ENCODE measurements at regions not wholly inside any gene's neighbourhood (a gene's known extent, or its start where the extent isn't known, plus 50 kb on each side); places are given as distances from the start of the nearest gene placed in this dataset.

GRCh38 chr15:94177112-94177511, 54.2 kb upstream of the MCTP2 start:
- Histone ChIP-seq H3K27me3 (ENCODE audit: control insufficient read depth in 1 of 2, insufficient read depth in 2 of 2, low read length in 2 of 2) (no peaks in the 10 kb centered on the region), H3K36me3 (ENCODE audit: insufficient read depth, low read length) (no peaks in the 10 kb centered on the region), H3K27ac (ENCODE audit: low read depth, low read length) (no peak overlapping the region), H3K4me3 (ENCODE audit: low read depth in 1 of 2, low read length in 2 of 2) (no peak overlapping the region), H3K4me1 (ENCODE audit: insufficient read depth, low read length) (no peaks in the 10 kb centered on the region), H3K9ac (ENCODE audit: low read length) (no peak overlapping the region), H3K9me3 (ENCODE audit: low read length) (no peaks in the 10 kb centered on the region)

- H3K4me1 ChIP-seq (ENCODE audit: insufficient read depth, low read length): no peaks in the 10 kb centered on the region
- H3K9me3 ChIP-seq (ENCODE audit: low read length): no peaks in the 10 kb centered on the region
- no peak overlapping the region for H3K27ac ChIP-seq (ENCODE audit: low read depth, low read length)
- no peak overlapping the region for H3K4me3 ChIP-seq (ENCODE audit: low read depth in 1 of 2, low read length in 2 of 2)
- no peaks in the 10 kb centered on the region for H3K27me3 ChIP-seq (ENCODE audit: control insufficient read depth in 1 of 2, insufficient read depth in 2 of 2, low read length in 2 of 2)
- H3K9ac ChIP-seq (ENCODE audit: low read length): no peak overlapping the region
- no peaks in the 10 kb centered on the region for H3K36me3 ChIP-seq (ENCODE audit: insufficient read depth, low read length)
Observed at GRCh38 chr15:94175420-94175819, 55.9 kb upstream of the MCTP2 start.

DNA sequence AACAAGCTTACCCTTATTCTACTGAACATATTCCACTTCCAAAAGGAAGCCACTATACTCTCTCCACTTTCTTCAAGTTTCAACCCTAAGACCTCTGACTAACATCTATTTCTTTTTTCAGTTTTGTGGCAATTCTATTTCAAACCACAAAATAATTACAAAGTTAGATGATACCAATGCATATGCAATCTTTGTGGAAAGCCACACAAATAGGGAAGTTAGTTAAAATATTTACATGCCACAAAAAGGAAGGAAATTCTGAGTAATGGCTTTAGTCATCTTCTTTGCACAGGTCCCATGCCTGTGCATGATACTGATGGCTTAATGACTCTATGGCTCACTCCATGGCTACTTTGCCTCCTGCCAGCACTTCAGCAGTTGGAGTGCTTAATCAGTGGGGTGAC, 57.0 kb upstream of the MCTP2 start:
- no peaks in the 10 kb centered on the region for H3K9me3 ChIP-seq (ENCODE audit: low read length)
- no peaks in the 10 kb centered on the region for H3K4me1 ChIP-seq (ENCODE audit: insufficient read depth, low read length)
- H3K4me3 ChIP-seq (ENCODE audit: low read depth in 1 of 2, low read length in 2 of 2): no peak overlapping the region
- no peaks in the 10 kb centered on the region for H3K27me3 ChIP-seq (ENCODE audit: control insufficient read depth in 1 of 2, insufficient read depth in 2 of 2, low read length in 2 of 2)
- no peak overlapping the region for H3K9ac ChIP-seq (ENCODE audit: low read length)
- no peak overlapping the region for H3K27ac ChIP-seq (ENCODE audit: low read depth, low read length)
- H3K36me3 ChIP-seq (ENCODE audit: insufficient read depth, low read length): no peaks in the 10 kb centered on the region

GRCh38 chr15:94168250-94168649, 63.1 kb upstream of the MCTP2 start:
- no peak overlapping the region for H3K9ac ChIP-seq (ENCODE audit: low read length)
- no peaks in the 10 kb centered on the region for H3K4me1 ChIP-seq (ENCODE audit: insufficient read depth, low read length)
- H3K4me3 ChIP-seq (ENCODE audit: low read depth in 1 of 2, low read length in 2 of 2): no peak overlapping the region
- peaks cover 0 to under 1% of the 10 kb centered on the region in 2 donors for H3K27me3 ChIP-seq (ENCODE audit: control insufficient read depth in 1 of 2, insufficient read depth in 2 of 2, low read length in 2 of 2)
- no peak overlapping the region for H3K27ac ChIP-seq (ENCODE audit: low read depth, low read length)
- no peaks in the 10 kb centered on the region for H3K9me3 ChIP-seq (ENCODE audit: low read length)
- H3K36me3 ChIP-seq (ENCODE audit: insufficient read depth, low read length): no peaks in the 10 kb centered on the region

DNA sequence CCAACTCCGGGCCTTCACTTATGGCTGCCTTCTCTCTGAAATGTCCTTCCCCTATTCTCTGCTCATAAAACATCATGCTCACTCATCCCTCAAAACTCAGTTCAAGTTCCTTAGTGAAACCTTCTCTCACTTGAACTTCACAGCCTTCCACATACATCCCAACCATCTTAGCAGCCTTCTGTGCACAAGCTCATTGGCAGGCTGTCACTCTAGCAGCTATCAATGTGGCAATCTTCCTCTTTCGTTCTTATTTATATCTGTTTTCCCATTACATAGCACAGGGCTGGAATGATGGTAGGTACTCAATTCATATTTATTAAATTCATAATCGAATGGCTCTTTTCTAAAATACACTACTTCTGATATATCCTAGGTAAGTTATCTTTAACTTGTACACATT, 66.4 kb upstream of the MCTP2 start:
- no peak overlapping the region for H3K27ac ChIP-seq (ENCODE audit: low read depth, low read length)
- no peak overlapping the region for H3K9ac ChIP-seq (ENCODE audit: low read length)
- no peak overlapping the region for H3K4me3 ChIP-seq (ENCODE audit: low read depth in 1 of 2, low read length in 2 of 2)
- H3K27me3 ChIP-seq (ENCODE audit: control insufficient read depth in 1 of 2, insufficient read depth in 2 of 2, low read length in 2 of 2): peaks cover 0 to 5% of the 10 kb centered on the region in 2 donors
- H3K4me1 ChIP-seq (ENCODE audit: insufficient read depth, low read length): no peaks in the 10 kb centered on the region
- no peaks in the 10 kb centered on the region for H3K36me3 ChIP-seq (ENCODE audit: insufficient read depth, low read length)
- H3K9me3 ChIP-seq (ENCODE audit: low read length): no peaks in the 10 kb centered on the region

GRCh38 chr15:94164202-94164807, 67.1 kb upstream of the MCTP2 start:
- Histone ChIP-seq H3K9me3 (ENCODE audit: low read length) (no peaks in the 10 kb centered on the region), H3K27ac (ENCODE audit: low read depth, low read length) (no peak overlapping the region), H3K27me3 (ENCODE audit: control insufficient read depth in 1 of 2, insufficient read depth in 2 of 2, low read length in 2 of 2) (peaks cover 0 to 5% of the 10 kb centered on the region in 2 donors), H3K9ac (ENCODE audit: low read length) (no peak overlapping the region), H3K4me3 (ENCODE audit: low read depth in 1 of 2, low read length in 2 of 2) (no peak overlapping the region), H3K36me3 (ENCODE audit: insufficient read depth, low read length) (no peaks in the 10 kb centered on the region), H3K4me1 (ENCODE audit: insufficient read depth, low read length) (no peaks in the 10 kb centered on the region)

DNA sequence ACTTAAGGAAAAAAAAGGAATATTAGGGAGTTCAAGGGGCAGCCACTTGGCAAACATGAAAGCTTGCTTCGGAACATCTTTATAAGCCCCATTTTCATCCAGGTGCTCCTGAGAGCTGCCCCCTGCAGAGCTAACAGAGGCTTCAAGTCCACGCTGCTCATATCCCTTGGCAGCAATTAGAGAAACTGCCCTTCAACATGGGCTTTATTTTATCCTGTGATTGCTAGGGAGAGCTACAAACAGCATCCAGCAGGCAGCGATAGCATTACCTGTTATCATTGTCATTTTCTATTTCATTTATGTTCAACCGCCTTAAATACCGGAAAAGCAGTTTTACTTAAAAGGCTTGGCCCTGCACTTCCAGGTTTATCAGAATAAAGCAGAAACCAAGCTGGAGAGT, 68.4 kb upstream of the MCTP2 start:
- H3K27me3 ChIP-seq (ENCODE audit: control insufficient read depth in 1 of 2, insufficient read depth in 2 of 2, low read length in 2 of 2): peaks cover 0 to 5% of the 10 kb centered on the region in 2 donors
- no peaks in the 10 kb centered on the region for H3K4me1 ChIP-seq (ENCODE audit: insufficient read depth, low read length)
- no peak overlapping the region for H3K9ac ChIP-seq (ENCODE audit: low read length)
- no peak overlapping the region for H3K27ac ChIP-seq (ENCODE audit: low read depth, low read length)
- H3K4me3 ChIP-seq (ENCODE audit: low read depth in 1 of 2, low read length in 2 of 2): no peak overlapping the region
- H3K36me3 ChIP-seq (ENCODE audit: insufficient read depth, low read length): no peaks in the 10 kb centered on the region
- H3K9me3 ChIP-seq (ENCODE audit: low read length): no peaks in the 10 kb centered on the region

DNA sequence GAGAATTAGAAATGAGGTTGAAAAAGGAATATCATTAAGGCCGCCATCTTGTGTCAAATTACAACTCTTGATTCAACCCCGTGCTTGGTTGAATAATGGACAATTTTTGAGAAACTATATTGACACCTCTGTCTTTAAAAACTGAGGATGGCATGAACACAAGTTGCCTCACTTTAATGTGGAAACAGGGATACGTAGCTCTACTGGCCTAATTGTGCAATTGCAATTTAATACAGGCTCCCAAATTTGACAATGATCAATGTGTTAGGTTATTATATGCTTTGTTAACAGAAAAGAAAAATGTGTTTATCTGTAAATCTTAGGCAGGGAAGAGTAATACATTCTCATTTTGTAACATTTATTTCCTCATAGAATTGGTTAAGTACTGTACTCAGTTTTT, 77.1 kb upstream of the MCTP2 start:
- no peak overlapping the region for H3K4me3 ChIP-seq (ENCODE audit: low read depth in 1 of 2, low read length in 2 of 2)
- no peaks in the 10 kb centered on the region for H3K36me3 ChIP-seq (ENCODE audit: insufficient read depth, low read length)
- no peak overlapping the region for H3K9ac ChIP-seq (ENCODE audit: low read length)
- no peak overlapping the region for H3K27ac ChIP-seq (ENCODE audit: low read depth, low read length)
- H3K4me1 ChIP-seq (ENCODE audit: insufficient read depth, low read length): no peaks in the 10 kb centered on the region
- no peaks in the 10 kb centered on the region for H3K27me3 ChIP-seq (ENCODE audit: control insufficient read depth in 1 of 2, insufficient read depth in 2 of 2, low read length in 2 of 2)
- no peaks in the 10 kb centered on the region for H3K9me3 ChIP-seq (ENCODE audit: low read length)

- no peak overlapping the region for H3K4me3 ChIP-seq (ENCODE audit: low read depth in 1 of 2, low read length in 2 of 2)
- no peak overlapping the region for H3K9ac ChIP-seq (ENCODE audit: low read length)
- no peaks in the 10 kb centered on the region for H3K27me3 ChIP-seq (ENCODE audit: control insufficient read depth in 1 of 2, insufficient read depth in 2 of 2, low read length in 2 of 2)
- no peaks in the 10 kb centered on the region for H3K9me3 ChIP-seq (ENCODE audit: low read length)
- H3K36me3 ChIP-seq (ENCODE audit: insufficient read depth, low read length): no peaks in the 10 kb centered on the region
- no peak overlapping the region for H3K27ac ChIP-seq (ENCODE audit: low read depth, low read length)
- no peaks in the 10 kb centered on the region for H3K4me1 ChIP-seq (ENCODE audit: insufficient read depth, low read length)
Observed at GRCh38 chr15:94145046-94145445, 86.3 kb upstream of the MCTP2 start.

DNA sequence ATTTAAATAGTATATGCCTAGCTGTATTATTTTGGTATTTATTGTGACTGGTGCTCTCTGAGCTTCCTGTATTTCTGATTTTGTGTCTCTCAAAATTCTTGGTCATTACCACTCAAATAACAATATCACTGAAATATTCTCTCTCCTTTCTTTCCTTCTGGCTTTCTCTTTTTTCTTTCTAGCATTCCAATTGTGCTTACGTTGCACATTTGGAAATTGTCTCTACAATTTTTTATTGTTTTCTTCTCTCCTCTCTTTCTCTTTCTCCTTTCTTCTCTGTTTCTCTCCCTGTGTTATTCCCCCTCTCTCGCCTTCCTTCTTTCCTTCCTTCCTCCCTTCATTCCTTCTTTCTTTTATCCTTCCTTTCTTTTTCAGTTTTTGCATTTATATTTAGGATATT, 89.6 kb upstream of the MCTP2 start:
- no peak overlapping the region for H3K27ac ChIP-seq (ENCODE audit: low read depth, low read length)
- H3K4me3 ChIP-seq (ENCODE audit: low read depth in 1 of 2, low read length in 2 of 2): no peak overlapping the region
- H3K9me3 ChIP-seq (ENCODE audit: low read length): no peaks in the 10 kb centered on the region
- no peaks in the 10 kb centered on the region for H3K4me1 ChIP-seq (ENCODE audit: insufficient read depth, low read length)
- no peak overlapping the region for H3K9ac ChIP-seq (ENCODE audit: low read length)
- H3K36me3 ChIP-seq (ENCODE audit: insufficient read depth, low read length): no peaks in the 10 kb centered on the region
- no peaks in the 10 kb centered on the region for H3K27me3 ChIP-seq (ENCODE audit: control insufficient read depth in 1 of 2, insufficient read depth in 2 of 2, low read length in 2 of 2)

DNA sequence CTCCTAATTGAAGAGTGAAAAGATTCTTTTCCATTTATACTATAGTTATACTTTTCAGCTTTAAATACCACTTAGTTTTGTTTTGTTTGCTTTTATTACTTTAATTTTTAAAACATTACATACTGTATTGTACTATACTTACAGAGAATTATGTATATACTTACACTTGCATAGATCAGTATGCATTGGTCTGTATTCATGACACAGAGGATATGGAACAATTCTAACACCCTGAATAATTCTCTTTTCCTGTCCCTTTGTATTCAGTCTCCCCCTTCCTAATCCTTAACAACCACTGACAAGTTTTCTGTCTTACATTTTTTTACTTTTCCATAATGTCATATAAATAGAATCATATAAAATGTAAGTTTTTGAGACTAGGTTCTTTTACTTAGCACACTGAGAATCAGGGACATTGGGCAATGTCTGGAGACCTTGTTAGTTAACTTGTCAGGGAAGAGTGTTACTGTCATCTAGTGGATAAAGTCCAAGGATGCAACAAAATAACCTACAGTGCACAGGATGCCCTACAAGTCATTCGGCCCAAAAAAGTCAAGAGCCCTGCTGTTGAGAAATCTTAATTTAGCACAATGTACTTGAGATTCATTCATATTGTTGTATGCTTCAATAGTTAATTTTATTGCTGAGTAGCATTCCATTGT, 95.7 kb upstream of the MCTP2 start:
- Histone ChIP-seq H3K4me3 (ENCODE audit: low read depth in 1 of 2, low read length in 2 of 2) (no peak overlapping the region), H3K27me3 (ENCODE audit: control insufficient read depth in 1 of 2, insufficient read depth in 2 of 2, low read length in 2 of 2) (no peaks in the 10 kb centered on the region), H3K4me1 (ENCODE audit: insufficient read depth, low read length) (no peaks in the 10 kb centered on the region), H3K36me3 (ENCODE audit: insufficient read depth, low read length) (no peaks in the 10 kb centered on the region), H3K9ac (ENCODE audit: low read length) (no peak overlapping the region), H3K9me3 (ENCODE audit: low read length) (no peaks in the 10 kb centered on the region), H3K27ac (ENCODE audit: low read depth, low read length) (no peak overlapping the region)

DNA sequence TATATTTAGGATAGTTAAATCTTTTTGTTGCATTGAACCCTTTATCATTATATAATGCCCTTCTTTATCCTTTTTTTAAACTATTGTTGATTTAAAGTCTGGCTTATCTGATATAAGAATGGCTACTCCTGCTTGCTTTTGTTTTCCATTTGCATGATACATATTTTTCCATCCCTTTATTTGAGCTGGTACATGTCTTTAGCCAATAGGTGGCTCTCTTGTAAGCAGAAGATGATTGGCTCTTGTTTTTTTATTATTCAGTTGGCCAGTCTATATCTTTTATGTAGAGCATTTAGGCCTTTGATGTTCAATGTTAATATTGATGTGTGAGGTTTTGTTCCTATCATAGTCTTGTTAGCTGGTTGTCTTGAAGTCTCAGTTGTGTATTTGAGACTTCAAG, 99.5 kb upstream of the MCTP2 start:
- Histone ChIP-seq H3K4me3 (ENCODE audit: low read depth in 1 of 2, low read length in 2 of 2) (no peak overlapping the region), H3K9me3 (ENCODE audit: low read length) (no peaks in the 10 kb centered on the region), H3K4me1 (ENCODE audit: insufficient read depth, low read length) (no peaks in the 10 kb centered on the region), H3K27ac (ENCODE audit: low read depth, low read length) (no peak overlapping the region), H3K9ac (ENCODE audit: low read length) (no peak overlapping the region), H3K36me3 (ENCODE audit: insufficient read depth, low read length) (no peaks in the 10 kb centered on the region), H3K27me3 (ENCODE audit: control insufficient read depth in 1 of 2, insufficient read depth in 2 of 2, low read length in 2 of 2) (no peaks in the 10 kb centered on the region)

Measured in muscle layer of colon (tissue), 2 donors.